ENCODE measurements at regions not wholly inside any gene's neighbourhood (a gene's known extent, or its start where the extent isn't known, plus 50 kb on each side); places are given as distances from the start of the nearest gene placed in this dataset.

DNA sequence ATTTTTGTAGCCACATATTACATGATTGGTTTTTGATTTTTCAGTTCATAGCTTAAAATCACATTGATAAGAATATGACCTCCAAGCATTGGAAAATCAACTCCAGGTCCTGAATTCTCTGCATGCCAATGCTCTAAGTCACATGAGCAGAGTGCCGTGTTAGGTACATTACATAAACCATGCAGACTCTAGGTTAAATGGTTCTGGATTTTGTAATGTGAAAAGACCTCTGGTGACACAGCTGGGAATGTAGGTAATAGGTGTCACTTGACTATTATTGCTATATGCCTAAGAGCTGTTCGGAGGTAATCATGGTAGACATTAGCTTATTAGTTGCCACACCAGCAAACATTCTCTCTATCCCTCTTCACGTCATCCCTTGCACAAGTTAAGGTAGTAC lies 231.1 kb upstream of the SALL1 start:
- TF ChIP-seq, protein P1, sequence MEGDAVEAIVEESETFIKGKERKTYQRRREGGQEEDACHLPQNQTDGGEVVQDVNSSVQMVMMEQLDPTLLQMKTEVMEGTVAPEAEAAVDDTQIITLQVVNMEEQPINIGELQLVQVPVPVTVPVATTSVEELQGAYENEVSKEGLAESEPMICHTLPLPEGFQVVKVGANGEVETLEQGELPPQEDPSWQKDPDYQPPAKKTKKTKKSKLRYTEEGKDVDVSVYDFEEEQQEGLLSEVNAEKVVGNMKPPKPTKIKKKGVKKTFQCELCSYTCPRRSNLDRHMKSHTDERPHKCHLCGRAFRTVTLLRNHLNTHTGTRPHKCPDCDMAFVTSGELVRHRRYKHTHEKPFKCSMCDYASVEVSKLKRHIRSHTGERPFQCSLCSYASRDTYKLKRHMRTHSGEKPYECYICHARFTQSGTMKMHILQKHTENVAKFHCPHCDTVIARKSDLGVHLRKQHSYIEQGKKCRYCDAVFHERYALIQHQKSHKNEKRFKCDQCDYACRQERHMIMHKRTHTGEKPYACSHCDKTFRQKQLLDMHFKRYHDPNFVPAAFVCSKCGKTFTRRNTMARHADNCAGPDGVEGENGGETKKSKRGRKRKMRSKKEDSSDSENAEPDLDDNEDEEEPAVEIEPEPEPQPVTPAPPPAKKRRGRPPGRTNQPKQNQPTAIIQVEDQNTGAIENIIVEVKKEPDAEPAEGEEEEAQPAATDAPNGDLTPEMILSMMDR (IDR thresholded peaks at IDR 0.05; ENCODE audit: insufficient read depth, low read length) = no peak
- no peak for TF ChIP-seq POLR2AphosphoS5 (IDR thresholded peaks at IDR 0.05; ENCODE audit: low read depth)
- TF ChIP-seq, protein P2, sequence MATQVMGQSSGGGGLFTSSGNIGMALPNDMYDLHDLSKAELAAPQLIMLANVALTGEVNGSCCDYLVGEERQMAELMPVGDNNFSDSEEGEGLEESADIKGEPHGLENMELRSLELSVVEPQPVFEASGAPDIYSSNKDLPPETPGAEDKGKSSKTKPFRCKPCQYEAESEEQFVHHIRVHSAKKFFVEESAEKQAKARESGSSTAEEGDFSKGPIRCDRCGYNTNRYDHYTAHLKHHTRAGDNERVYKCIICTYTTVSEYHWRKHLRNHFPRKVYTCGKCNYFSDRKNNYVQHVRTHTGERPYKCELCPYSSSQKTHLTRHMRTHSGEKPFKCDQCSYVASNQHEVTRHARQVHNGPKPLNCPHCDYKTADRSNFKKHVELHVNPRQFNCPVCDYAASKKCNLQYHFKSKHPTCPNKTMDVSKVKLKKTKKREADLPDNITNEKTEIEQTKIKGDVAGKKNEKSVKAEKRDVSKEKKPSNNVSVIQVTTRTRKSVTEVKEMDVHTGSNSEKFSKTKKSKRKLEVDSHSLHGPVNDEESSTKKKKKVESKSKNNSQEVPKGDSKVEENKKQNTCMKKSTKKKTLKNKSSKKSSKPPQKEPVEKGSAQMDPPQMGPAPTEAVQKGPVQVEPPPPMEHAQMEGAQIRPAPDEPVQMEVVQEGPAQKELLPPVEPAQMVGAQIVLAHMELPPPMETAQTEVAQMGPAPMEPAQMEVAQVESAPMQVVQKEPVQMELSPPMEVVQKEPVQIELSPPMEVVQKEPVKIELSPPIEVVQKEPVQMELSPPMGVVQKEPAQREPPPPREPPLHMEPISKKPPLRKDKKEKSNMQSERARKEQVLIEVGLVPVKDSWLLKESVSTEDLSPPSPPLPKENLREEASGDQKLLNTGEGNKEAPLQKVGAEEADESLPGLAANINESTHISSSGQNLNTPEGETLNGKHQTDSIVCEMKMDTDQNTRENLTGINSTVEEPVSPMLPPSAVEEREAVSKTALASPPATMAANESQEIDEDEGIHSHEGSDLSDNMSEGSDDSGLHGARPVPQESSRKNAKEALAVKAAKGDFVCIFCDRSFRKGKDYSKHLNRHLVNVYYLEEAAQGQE (IDR thresholded peaks at IDR 0.05; ENCODE audit: insufficient replicate concordance, low read depth) = no peak
- TF ChIP-seq GABPA (IDR thresholded peaks at IDR 0.05; ENCODE audit: low read depth) = no peak

Data from HL-60 (cell line).